Vagina (tissue), 2 donors: ENCODE measurements at regions not wholly inside any gene's neighbourhood (a gene's known extent, or its start where the extent isn't known, plus 50 kb on each side); places are given as distances from the start of the nearest gene placed in this dataset.

Experiments
- CTCF ChIP-seq, 3 experiments: fragments of 450-650 bp in 2 of 3; fragments of 200-600 bp in 1 of 3; sonication (generic) in 1 of 3; IDR thresholded peaks; one replicate each; pipeline ENCODE4 v1.5.1; 2017 to 2019; ENCODE audit warnings: antibody characterized with exemption in 3 of 3, mild to moderate bottlenecking in 2 of 3, moderate library complexity in 2 of 3
- POLR2A ChIP-seq, 2 donors: fragments of 450-650 bp; IDR thresholded peaks; one replicate each; pipeline ENCODE4 v1.6.1; 2017; ENCODE audit warnings: antibody characterized with exemption in 2 of 2, mild to moderate bottlenecking in 2 of 2, moderate library complexity in 2 of 2
- POLR2AphosphoS5 ChIP-seq, 2 donors: sonication (generic); formaldehyde crosslinking; IDR thresholded peaks; one replicate each; pipeline ENCODE4 v1.9.0; 2017; ENCODE audit warnings: antibody characterized with exemption in 2 of 2, mild to moderate bottlenecking in 2 of 2, low read depth in 1 of 2; ENCODE audit not compliant: insufficient read depth in 1 of 2

GRCh38 chr17:53948323-53948722 lies 125.6 kb downstream of the KIF2B start:
- TF ChIP-seq POLR2A (IDR thresholded peaks at IDR 0.05), result no peak
- TF ChIP-seq CTCF (IDR thresholded peaks at IDR 0.05), result no peak
- TF ChIP-seq POLR2AphosphoS5 (IDR thresholded peaks at IDR 0.05; ENCODE audit: insufficient read depth in 1 of 2, low read depth in 1 of 2), result no peak
